ENCODE measurements at regions not wholly inside any gene's neighbourhood (a gene's known extent, or its start where the extent isn't known, plus 50 kb on each side); places are given as distances from the start of the nearest gene placed in this dataset.

DNA sequence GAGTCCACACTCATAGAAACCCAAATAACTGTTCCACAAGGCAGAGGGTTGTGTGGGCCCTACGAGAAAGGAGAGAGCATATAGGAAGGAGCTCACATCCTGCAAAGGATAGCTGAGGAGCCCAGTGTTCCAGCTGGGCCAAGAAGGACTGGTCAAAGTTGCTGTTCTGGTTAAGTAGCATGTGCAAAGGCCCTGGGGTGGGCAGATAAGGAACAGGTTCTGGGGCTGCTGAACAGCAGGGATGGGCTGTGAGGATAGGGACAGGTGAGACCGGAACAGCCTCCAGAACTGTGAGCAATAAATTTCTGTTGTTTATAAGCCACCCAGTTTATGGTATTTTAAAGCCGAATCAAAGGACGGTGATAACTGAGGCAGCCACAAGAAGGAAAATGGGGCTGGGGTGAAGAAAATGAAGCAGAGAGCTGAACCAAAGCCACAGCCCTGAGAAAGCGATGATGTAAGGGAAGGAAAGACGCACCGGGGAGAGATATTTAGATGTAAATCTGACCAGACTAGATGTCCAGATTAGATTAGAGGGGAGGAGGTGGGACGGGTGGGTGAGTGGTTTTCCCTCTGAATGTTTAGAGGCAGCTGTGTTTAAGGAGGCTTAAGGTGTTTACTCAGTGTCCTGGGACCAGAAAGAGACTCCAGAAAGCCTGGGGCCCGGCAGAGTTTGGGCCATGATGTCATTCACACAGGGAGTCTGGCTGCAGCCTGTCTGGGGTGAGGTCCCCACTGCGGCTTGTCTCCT, 180.8 kb upstream of the BCOR start:
- Histone ChIP-seq H3K4me3 (ENCODE audit: low read depth in 1 of 2, low read length in 2 of 2) (no peak overlapping the region), H3K4me1 (ENCODE audit: control insufficient read depth in 2 of 2, insufficient read depth in 2 of 2, low read length in 1 of 2) (no peaks in the 10 kb centered on the region), H3K9me3 (ENCODE audit: control insufficient read depth in 2 of 2, insufficient read depth in 1 of 2, low read depth in 1 of 2, low read length in 1 of 2) (no peaks in the 10 kb centered on the region), H3K27ac (ENCODE audit: low read depth in 2 of 2, low read length in 1 of 2) (no peak overlapping the region), H3K36me3 (ENCODE audit: control insufficient read depth in 2 of 2, insufficient read depth in 2 of 2, low read length in 1 of 2) (no peaks in the 10 kb centered on the region), H3K27me3 (ENCODE audit: control insufficient read depth in 1 of 2, insufficient read depth in 2 of 2, low read length in 2 of 2) (no peaks in the 10 kb centered on the region)
- WGBS, 2 donors = 67 to 71% methylated on average over 10 of the region's 10 CpGs

DNA sequence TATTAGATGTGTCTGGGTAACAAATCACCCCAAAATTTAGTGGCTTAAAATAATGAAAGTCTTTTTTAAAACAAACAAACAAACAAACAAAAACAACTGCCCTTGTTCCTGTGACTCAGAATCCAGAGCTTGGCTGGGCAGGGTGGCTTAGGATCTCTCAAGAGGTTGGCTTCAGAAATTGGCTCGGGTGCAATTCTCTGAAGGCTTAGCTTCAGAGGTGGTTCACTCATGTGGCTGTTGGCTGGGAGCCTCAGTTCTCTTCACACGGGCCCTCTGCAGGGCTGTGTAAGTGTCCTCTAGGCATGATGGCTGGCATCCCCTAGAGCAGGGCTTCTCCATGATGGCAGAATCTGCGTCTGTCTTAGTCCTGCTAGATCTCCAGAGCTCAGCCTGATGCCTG, 179.9 kb upstream of the BCOR start:
- no peak overlapping the region for H3K4me3 ChIP-seq (ENCODE audit: low read depth in 1 of 2, low read length in 2 of 2)
- H3K27ac ChIP-seq (ENCODE audit: low read depth in 2 of 2, low read length in 1 of 2) = no peak overlapping the region
- H3K27me3 ChIP-seq (ENCODE audit: control insufficient read depth in 1 of 2, insufficient read depth in 2 of 2, low read length in 2 of 2) = no peaks in the 10 kb centered on the region
- no peaks in the 10 kb centered on the region for H3K9me3 ChIP-seq (ENCODE audit: control insufficient read depth in 2 of 2, insufficient read depth in 1 of 2, low read depth in 1 of 2, low read length in 1 of 2)
- H3K36me3 ChIP-seq (ENCODE audit: control insufficient read depth in 2 of 2, insufficient read depth in 2 of 2, low read length in 1 of 2) = no peaks in the 10 kb centered on the region
- WGBS, 2 donors = 68 to 72% methylated on average over 3 of the region's 3 CpGs
- no peaks in the 10 kb centered on the region for H3K4me1 ChIP-seq (ENCODE audit: control insufficient read depth in 2 of 2, insufficient read depth in 2 of 2, low read length in 1 of 2)

DNA sequence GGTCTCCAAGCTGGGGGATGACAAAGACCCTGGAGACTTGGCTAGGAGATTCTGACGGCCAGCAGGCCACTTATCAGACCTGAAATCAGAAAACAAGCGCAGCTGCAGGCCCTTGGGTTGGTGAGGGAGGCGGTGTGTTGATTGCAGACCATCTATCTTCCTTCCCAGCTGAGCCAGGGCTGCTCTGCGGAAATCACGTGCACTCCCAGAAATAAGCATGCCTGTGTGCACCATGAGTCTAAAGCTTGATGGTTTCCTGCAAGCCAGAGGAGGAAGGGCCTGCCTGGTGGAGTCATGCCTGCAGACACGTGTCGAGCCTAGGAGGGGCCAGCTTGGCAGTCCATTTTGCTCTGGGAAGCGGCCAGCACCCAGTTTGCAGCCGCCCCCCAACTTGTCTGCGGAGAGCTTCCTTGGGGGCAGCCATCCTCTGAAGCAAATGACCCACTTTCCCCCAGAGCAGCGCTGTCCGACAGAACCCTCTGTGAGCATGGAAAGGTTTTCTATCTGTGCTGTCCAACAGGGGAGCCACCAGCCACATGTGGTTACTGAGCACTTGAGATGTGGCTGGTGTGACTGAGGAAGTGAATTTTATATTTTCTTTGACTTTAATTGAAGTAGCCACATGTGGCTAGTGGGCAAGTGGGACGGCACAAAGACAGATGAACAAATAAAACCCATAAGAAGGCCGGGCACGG, 175.7 kb upstream of the BCOR start:
- no peaks in the 10 kb centered on the region for H3K4me1 ChIP-seq (ENCODE audit: control insufficient read depth in 2 of 2, insufficient read depth in 2 of 2, low read length in 1 of 2)
- no peaks in the 10 kb centered on the region for H3K27me3 ChIP-seq (ENCODE audit: control insufficient read depth in 1 of 2, insufficient read depth in 2 of 2, low read length in 2 of 2)
- no peaks in the 10 kb centered on the region for H3K36me3 ChIP-seq (ENCODE audit: control insufficient read depth in 2 of 2, insufficient read depth in 2 of 2, low read length in 1 of 2)
- H3K4me3 ChIP-seq (ENCODE audit: low read depth in 1 of 2, low read length in 2 of 2) = no peak overlapping the region
- H3K9me3 ChIP-seq (ENCODE audit: control insufficient read depth in 2 of 2, insufficient read depth in 1 of 2, low read depth in 1 of 2, low read length in 1 of 2) = no peaks in the 10 kb centered on the region
- no peak overlapping the region for H3K27ac ChIP-seq (ENCODE audit: low read depth in 2 of 2, low read length in 1 of 2)
- 67 to 71% methylated on average over 15 of the region's 15 CpGs for WGBS, 2 donors

- WGBS, 2 donors = 68 to 73% methylated on average over 6 of the region's 6 CpGs
- no peak overlapping the region for H3K27ac ChIP-seq (ENCODE audit: low read depth in 2 of 2, low read length in 1 of 2)
Observed at GRCh38 chrX:40272776-40273175, 175.0 kb upstream of the BCOR start.

GRCh38 chrX:40272141-40272540, 174.4 kb upstream of the BCOR start:
- H3K27ac ChIP-seq (ENCODE audit: low read depth in 2 of 2, low read length in 1 of 2) = no peak overlapping the region
- H3K27me3 ChIP-seq (ENCODE audit: control insufficient read depth in 1 of 2, insufficient read depth in 2 of 2, low read length in 2 of 2) = no peaks in the 10 kb centered on the region
- no peaks in the 10 kb centered on the region for H3K9me3 ChIP-seq (ENCODE audit: control insufficient read depth in 2 of 2, insufficient read depth in 1 of 2, low read depth in 1 of 2, low read length in 1 of 2)
- no peaks in the 10 kb centered on the region for H3K4me1 ChIP-seq (ENCODE audit: control insufficient read depth in 2 of 2, insufficient read depth in 2 of 2, low read length in 1 of 2)
- H3K36me3 ChIP-seq (ENCODE audit: control insufficient read depth in 2 of 2, insufficient read depth in 2 of 2, low read length in 1 of 2) = no peaks in the 10 kb centered on the region
- no peak overlapping the region for H3K4me3 ChIP-seq (ENCODE audit: low read depth in 1 of 2, low read length in 2 of 2)
- 69 to 74% methylated on average over 9 of the region's 9 CpGs for WGBS, 2 donors

More at GRCh38 chrX:40272776-40273175, 175.0 kb upstream of the BCOR start:
- no peaks in the 10 kb centered on the region for H3K4me1 ChIP-seq (ENCODE audit: control insufficient read depth in 2 of 2, insufficient read depth in 2 of 2, low read length in 1 of 2)
- no peaks in the 10 kb centered on the region for H3K27me3 ChIP-seq (ENCODE audit: control insufficient read depth in 1 of 2, insufficient read depth in 2 of 2, low read length in 2 of 2)
- no peaks in the 10 kb centered on the region for H3K9me3 ChIP-seq (ENCODE audit: control insufficient read depth in 2 of 2, insufficient read depth in 1 of 2, low read depth in 1 of 2, low read length in 1 of 2)
- no peak overlapping the region for H3K4me3 ChIP-seq (ENCODE audit: low read depth in 1 of 2, low read length in 2 of 2)
- no peaks in the 10 kb centered on the region for H3K36me3 ChIP-seq (ENCODE audit: control insufficient read depth in 2 of 2, insufficient read depth in 2 of 2, low read length in 1 of 2)

- H3K27me3 ChIP-seq (ENCODE audit: control insufficient read depth in 1 of 2, insufficient read depth in 2 of 2, low read length in 2 of 2) = no peaks in the 10 kb centered on the region
- WGBS, 2 donors = 77 to 78% methylated on average over 4 of the region's 4 CpGs
- H3K9me3 ChIP-seq (ENCODE audit: control insufficient read depth in 2 of 2, insufficient read depth in 1 of 2, low read depth in 1 of 2, low read length in 1 of 2) = no peaks in the 10 kb centered on the region
- no peak overlapping the region for H3K27ac ChIP-seq (ENCODE audit: low read depth in 2 of 2, low read length in 1 of 2)
- H3K4me3 ChIP-seq (ENCODE audit: low read depth in 1 of 2, low read length in 2 of 2) = no peak overlapping the region
- no peaks in the 10 kb centered on the region for H3K4me1 ChIP-seq (ENCODE audit: control insufficient read depth in 2 of 2, insufficient read depth in 2 of 2, low read length in 1 of 2)
- H3K36me3 ChIP-seq (ENCODE audit: control insufficient read depth in 2 of 2, insufficient read depth in 2 of 2, low read length in 1 of 2) = no peaks in the 10 kb centered on the region
Observed at GRCh38 chrX:40268188-40268520, 170.4 kb upstream of the BCOR start.

- H3K27ac ChIP-seq (ENCODE audit: low read depth in 2 of 2, low read length in 1 of 2) = peak overlapping the region in 1 of 2 donors; percentile 43
Observed at GRCh38 chrX:40267334-40268187, 169.8 kb upstream of the BCOR start.

GRCh38 chrX:40266490-40267333, 169.0 kb upstream of the BCOR start:
- WGBS, 2 donors = 7 to 12% methylated on average over 42 of the region's 42 CpGs
- Histone ChIP-seq H3K27me3 (ENCODE audit: control insufficient read depth in 1 of 2, insufficient read depth in 2 of 2, low read length in 2 of 2) (no peaks in the 10 kb centered on the region), H3K4me3 (ENCODE audit: low read depth in 1 of 2, low read length in 2 of 2) (peak overlapping the region; percentile 11 to 60), H3K36me3 (ENCODE audit: control insufficient read depth in 2 of 2, insufficient read depth in 2 of 2, low read length in 1 of 2) (no peaks in the 10 kb centered on the region), H3K27ac (ENCODE audit: low read depth in 2 of 2, low read length in 1 of 2) (peak overlapping the region; percentile 44 to 63), H3K4me1 (ENCODE audit: control insufficient read depth in 2 of 2, insufficient read depth in 2 of 2, low read length in 1 of 2) (no peaks in the 10 kb centered on the region), H3K9me3 (ENCODE audit: control insufficient read depth in 2 of 2, insufficient read depth in 1 of 2, low read depth in 1 of 2, low read length in 1 of 2) (no peaks in the 10 kb centered on the region)

More at GRCh38 chrX:40267334-40268187, 169.8 kb upstream of the BCOR start:
- Histone ChIP-seq H3K9me3 (ENCODE audit: control insufficient read depth in 2 of 2, insufficient read depth in 1 of 2, low read depth in 1 of 2, low read length in 1 of 2) (no peaks in the 10 kb centered on the region), H3K4me3 (ENCODE audit: low read depth in 1 of 2, low read length in 2 of 2) (peak overlapping the region; percentile 11 to 60), H3K4me1 (ENCODE audit: control insufficient read depth in 2 of 2, insufficient read depth in 2 of 2, low read length in 1 of 2) (no peaks in the 10 kb centered on the region), H3K27me3 (ENCODE audit: control insufficient read depth in 1 of 2, insufficient read depth in 2 of 2, low read length in 2 of 2) (no peaks in the 10 kb centered on the region), H3K36me3 (ENCODE audit: control insufficient read depth in 2 of 2, insufficient read depth in 2 of 2, low read length in 1 of 2) (no peaks in the 10 kb centered on the region)
- WGBS, 2 donors = 15 to 24% methylated on average over 29 of the region's 29 CpGs

DNA sequence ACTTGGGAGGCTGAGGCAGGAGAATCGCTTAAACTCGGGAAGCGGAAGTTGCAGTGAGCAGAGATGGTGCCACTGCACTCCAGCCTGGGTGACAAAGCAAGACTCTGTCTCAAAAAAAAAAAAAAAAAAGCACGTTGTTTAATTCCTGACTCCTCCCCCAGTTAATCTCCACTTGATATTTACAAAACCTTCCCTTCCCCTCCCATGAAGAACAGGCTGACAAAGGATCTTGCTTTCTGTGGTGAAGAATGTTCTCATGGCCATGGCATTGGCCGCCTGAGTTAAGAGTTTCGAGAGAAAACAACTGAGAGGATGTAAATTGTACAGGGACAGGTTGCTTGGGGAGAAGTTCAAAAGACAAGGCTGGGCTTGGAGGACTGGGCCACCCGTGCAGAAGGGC, 168.2 kb upstream of the BCOR start:
- Histone ChIP-seq H3K9me3 (ENCODE audit: control insufficient read depth in 2 of 2, insufficient read depth in 1 of 2, low read depth in 1 of 2, low read length in 1 of 2) (no peaks in the 10 kb centered on the region), H3K27ac (ENCODE audit: low read depth in 2 of 2, low read length in 1 of 2) (no peak overlapping the region), H3K27me3 (ENCODE audit: control insufficient read depth in 1 of 2, insufficient read depth in 2 of 2, low read length in 2 of 2) (no peaks in the 10 kb centered on the region), H3K4me3 (ENCODE audit: low read depth in 1 of 2, low read length in 2 of 2) (no peak overlapping the region), H3K36me3 (ENCODE audit: control insufficient read depth in 2 of 2, insufficient read depth in 2 of 2, low read length in 1 of 2) (no peaks in the 10 kb centered on the region), H3K4me1 (ENCODE audit: control insufficient read depth in 2 of 2, insufficient read depth in 2 of 2, low read length in 1 of 2) (no peaks in the 10 kb centered on the region)
- WGBS, 2 donors = 65 to 68% methylated on average over 7 of the region's 7 CpGs

Measured in esophagus (tissue), 2 donors.